ENCODE measurements at regions not wholly inside any gene's neighbourhood (a gene's known extent, or its start where the extent isn't known, plus 50 kb on each side); places are given as distances from the start of the nearest gene placed in this dataset.

DNA sequence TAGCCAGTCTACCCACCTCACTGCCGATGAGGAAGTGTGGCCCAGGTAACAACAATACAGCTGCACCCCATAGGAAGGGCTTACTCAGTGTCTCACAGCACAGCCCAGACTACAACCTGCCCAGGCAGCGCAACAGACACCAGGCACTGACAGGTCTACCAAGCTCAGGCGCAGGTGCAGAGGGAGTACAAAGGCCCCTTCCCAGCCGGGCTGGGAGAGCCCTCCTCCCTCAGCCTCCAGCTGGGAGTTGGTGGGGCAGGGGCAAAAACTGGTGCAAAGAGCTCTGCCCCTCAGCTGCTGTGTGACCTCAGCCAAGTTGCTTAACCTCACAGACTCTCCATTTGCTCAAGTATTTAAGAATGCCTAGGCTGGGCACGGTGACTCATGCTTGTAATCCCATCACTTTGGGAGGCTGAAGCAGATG is 112.6 kb upstream of the LHX1 start:
- TF ChIP-seq, protein P1, sequence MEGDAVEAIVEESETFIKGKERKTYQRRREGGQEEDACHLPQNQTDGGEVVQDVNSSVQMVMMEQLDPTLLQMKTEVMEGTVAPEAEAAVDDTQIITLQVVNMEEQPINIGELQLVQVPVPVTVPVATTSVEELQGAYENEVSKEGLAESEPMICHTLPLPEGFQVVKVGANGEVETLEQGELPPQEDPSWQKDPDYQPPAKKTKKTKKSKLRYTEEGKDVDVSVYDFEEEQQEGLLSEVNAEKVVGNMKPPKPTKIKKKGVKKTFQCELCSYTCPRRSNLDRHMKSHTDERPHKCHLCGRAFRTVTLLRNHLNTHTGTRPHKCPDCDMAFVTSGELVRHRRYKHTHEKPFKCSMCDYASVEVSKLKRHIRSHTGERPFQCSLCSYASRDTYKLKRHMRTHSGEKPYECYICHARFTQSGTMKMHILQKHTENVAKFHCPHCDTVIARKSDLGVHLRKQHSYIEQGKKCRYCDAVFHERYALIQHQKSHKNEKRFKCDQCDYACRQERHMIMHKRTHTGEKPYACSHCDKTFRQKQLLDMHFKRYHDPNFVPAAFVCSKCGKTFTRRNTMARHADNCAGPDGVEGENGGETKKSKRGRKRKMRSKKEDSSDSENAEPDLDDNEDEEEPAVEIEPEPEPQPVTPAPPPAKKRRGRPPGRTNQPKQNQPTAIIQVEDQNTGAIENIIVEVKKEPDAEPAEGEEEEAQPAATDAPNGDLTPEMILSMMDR (IDR thresholded peaks at IDR 0.05): no peak
- H3K4me1 ChIP-seq: no peaks in the 10 kb centered on the region
- intact Hi-C loops (cut with DNase I; ENCODE audit: low total_unique reads): no loop called here
- no peaks in the 10 kb centered on the region for H3K36me3 ChIP-seq
- no peak for DNase-seq
- no peaks in the 10 kb centered on the region for H3K9me3 ChIP-seq
- H3K27ac ChIP-seq: no peak overlapping the region
- H3K27me3 ChIP-seq: peaks cover 0 to 66% of the 10 kb centered on the region in 2 donors
- no peak overlapping the region for H3K4me3 ChIP-seq

DNA sequence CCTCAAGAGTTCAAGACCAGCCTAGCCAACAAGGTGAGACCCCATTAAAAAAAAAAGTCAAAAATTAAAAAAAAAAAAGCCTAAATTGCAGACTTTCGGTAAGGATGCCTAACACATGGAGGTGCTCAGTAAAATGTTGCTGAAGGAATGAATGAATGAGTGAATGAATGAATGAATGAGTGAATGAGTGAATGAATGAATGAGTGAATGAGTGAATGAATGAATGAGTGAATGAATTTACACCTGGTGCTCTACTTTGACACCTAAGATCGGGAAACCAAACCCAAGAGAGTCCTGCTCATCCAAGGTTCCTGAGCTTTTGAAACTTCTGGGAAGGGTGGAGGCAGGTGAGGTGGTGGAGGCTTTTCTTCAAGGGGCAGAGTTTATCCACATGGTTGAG is 112.2 kb upstream of the LHX1 start:
- Histone ChIP-seq H3K27me3 (peaks cover 0 to 66% of the 10 kb centered on the region in 2 donors), H3K9me3 (no peaks in the 10 kb centered on the region), H3K27ac (no peak overlapping the region), H3K4me1 (no peaks in the 10 kb centered on the region), H3K4me3 (no peak overlapping the region), H3K36me3 (no peaks in the 10 kb centered on the region)
- TF ChIP-seq, protein P1 (IDR thresholded peaks at IDR 0.05): no peak
- no peak for DNase-seq
- intact Hi-C loops (cut with DNase I; ENCODE audit: low total_unique reads): no loop called here

DNA sequence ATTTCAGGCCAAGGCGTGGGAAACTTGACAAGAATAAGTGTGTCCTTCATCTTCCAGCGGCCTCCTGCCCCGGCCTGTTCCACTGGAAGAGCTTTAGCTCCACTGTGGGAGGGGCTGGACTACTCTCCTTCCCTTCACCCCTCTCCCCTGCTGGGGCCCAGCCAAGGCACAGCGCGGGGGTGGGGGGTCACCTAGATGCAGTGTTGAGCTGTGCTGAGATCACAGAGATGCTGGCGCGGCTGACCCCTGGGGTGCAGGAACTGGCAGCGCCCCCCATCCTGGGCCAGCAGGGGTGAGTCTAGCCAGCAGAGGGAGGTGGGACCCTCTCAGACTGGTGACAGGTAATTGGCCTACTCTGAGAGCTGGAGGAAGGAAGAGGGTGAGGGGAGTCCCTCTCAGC is 111.8 kb upstream of the LHX1 start:
- peaks cover 0 to 65% of the 10 kb centered on the region in 2 donors for H3K27me3 ChIP-seq
- no peak for DNase-seq
- no peak overlapping the region for H3K4me3 ChIP-seq
- no peaks in the 10 kb centered on the region for H3K36me3 ChIP-seq
- H3K27ac ChIP-seq: no peak overlapping the region
- TF ChIP-seq, protein P1 (IDR thresholded peaks at IDR 0.05): no peak
- no peaks in the 10 kb centered on the region for H3K4me1 ChIP-seq
- intact Hi-C loops (cut with DNase I; ENCODE audit: low total_unique reads): no loop called here
- no peaks in the 10 kb centered on the region for H3K9me3 ChIP-seq

DNA sequence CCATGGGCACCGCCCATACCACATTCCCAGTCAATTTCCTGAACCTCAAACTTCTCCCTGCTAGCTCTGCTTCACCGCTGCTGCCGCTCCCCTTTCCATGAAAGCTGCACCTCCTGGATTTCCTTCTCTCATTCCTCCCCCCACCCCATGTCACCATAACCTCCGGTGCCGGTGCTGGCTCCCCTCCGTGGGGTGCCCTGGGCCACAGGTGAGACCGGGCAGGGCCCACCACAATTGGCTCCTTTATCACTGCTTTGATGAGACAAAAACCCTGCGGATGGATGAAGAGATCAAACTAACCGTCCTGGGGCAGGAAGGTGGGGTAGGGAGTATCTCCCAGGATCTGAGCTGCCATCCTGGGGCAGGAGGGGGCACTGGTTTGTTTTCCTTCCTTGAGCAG is 111.3 kb upstream of the LHX1 start:
- H3K4me3 ChIP-seq: no peak overlapping the region
- H3K27me3 ChIP-seq: peaks cover 0 to 62% of the 10 kb centered on the region in 2 donors
- intact Hi-C loops (cut with DNase I; ENCODE audit: low total_unique reads): no loop called here
- H3K27ac ChIP-seq: no peak overlapping the region
- DNase-seq: no peak
- H3K4me1 ChIP-seq: no peaks in the 10 kb centered on the region
- H3K9me3 ChIP-seq: no peaks in the 10 kb centered on the region
- no peaks in the 10 kb centered on the region for H3K36me3 ChIP-seq
- TF ChIP-seq, protein P1 (IDR thresholded peaks at IDR 0.05): no peak

DNA sequence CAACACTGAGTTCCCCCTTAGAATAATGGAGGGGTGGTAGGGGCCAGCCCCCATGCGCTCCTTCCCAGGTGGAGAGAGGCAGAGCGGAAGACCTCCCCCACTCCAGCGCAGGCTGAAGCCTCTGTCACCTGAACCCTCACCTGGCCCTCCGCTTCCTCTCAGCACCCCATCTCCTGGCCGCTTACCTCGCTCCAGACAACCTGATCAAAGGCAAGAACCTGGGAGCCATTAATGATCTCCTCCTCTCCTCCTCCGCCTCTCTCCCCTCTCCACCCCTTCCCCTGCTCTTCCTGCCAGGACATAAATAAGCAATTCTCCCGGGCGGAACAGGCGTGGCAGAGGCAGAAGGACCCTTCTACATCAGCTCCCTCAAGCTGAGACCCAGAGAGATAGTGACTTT is 110.2 kb upstream of the LHX1 start:
- TF ChIP-seq, protein P1 (IDR thresholded peaks at IDR 0.05): no peak
- intact Hi-C loops (cut with DNase I; ENCODE audit: low total_unique reads): no loop called here
- Histone ChIP-seq H3K27ac (no peak overlapping the region), H3K4me1 (no peaks in the 10 kb centered on the region), H3K9me3 (no peaks in the 10 kb centered on the region), H3K4me3 (no peak overlapping the region), H3K27me3 (peaks cover 0 to 52% of the 10 kb centered on the region in 2 donors), H3K36me3 (no peaks in the 10 kb centered on the region)
- no peak for DNase-seq

DNA sequence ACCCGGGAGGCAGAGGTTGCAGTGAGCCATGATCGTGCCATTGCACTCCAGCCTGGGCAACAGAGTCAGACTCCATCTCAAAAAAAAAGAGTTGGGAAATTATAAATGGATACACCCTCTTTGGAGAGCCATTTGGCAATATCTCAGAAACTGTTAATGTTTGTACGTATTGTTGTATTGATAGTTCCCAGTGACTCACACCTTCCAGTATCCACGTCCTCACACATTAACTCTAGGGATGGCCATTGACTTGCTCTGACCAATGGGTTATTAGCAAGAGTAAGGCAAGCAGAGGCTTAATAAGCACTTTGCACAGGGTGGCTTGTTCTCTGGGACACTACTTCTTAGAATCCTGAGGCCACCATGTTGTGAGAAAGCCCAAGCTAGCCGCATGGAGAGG is 107.6 kb upstream of the LHX1 start:
- H3K4me1 ChIP-seq: no peaks in the 10 kb centered on the region
- H3K36me3 ChIP-seq: no peaks in the 10 kb centered on the region
- TF ChIP-seq, protein P1 (IDR thresholded peaks at IDR 0.05): no peak
- intact Hi-C loops (cut with DNase I; ENCODE audit: low total_unique reads): no loop called here
- peaks cover 0 to 41% of the 10 kb centered on the region in 2 donors for H3K27me3 ChIP-seq
- no peaks in the 10 kb centered on the region for H3K9me3 ChIP-seq
- no peak for DNase-seq
- no peak overlapping the region for H3K4me3 ChIP-seq
- H3K27ac ChIP-seq: no peak overlapping the region
